ENCODE measurements at regions not wholly inside any gene's neighbourhood (a gene's known extent, or its start where the extent isn't known, plus 50 kb on each side); places are given as distances from the start of the nearest gene placed in this dataset.

DNA sequence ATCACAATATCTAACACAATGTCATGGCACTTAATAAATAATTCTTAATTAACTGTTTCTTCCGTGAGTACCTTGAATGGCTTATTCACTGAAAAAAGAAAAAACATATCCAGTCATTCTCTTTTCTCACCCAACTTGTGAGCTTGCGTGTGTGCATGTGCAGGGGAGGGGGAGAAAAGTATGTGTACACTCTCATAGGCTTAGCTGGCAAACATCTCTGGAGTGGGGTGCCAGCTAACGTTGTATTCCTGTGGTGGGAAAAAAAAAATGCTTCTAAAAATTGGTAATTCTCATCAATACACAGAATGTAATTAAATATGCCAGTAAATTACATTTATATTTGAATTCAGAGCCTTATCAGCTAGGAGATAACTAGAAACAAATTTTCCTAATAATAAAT is 291.9 kb upstream of the NOX3 start:
- H3K4me3 ChIP-seq (ENCODE audit: low read length), result no peak overlapping the region
- no peaks in the 10 kb centered on the region for H3K9me3 ChIP-seq (ENCODE audit: control insufficient read depth in 2 of 3, low read length in 3 of 3)
- no peaks in the 10 kb centered on the region for H3K4me1 Mint-ChIP-seq
- H3K27me3 Mint-ChIP-seq, result peaks cover 0 to 16% (median 10%) of the 10 kb centered on the region in 5 donors
- no peak for ATAC-seq
- no peaks in the 10 kb centered on the region for H3K4me1 ChIP-seq (ENCODE audit: control insufficient read depth in 2 of 2, insufficient read depth in 2 of 2, low read length in 2 of 2)
- CTCF ChIA-PET, result interaction anchor here (0.6 kb wide), 1 partner anchor 558 kb away, joined by 7 read pairs; no protein-coding TSS in a partner anchor
- POLR2A ChIA-PET, result no interaction called here
- no peaks in the 10 kb centered on the region for H3K36me3 ChIP-seq (ENCODE audit: control insufficient read depth in 2 of 3, insufficient read depth in 3 of 3, low read length in 3 of 3)
- H3K9me3 Mint-ChIP-seq, result peaks cover 0 to 15% (median 4%) of the 10 kb centered on the region in 11 donors
- H3K36me3 Mint-ChIP-seq, result peaks cover 0 to 4% (median 0%) of the 10 kb centered on the region in 5 donors
- DNase-seq, result no peak
- no peaks in the 10 kb centered on the region for H3K27me3 ChIP-seq (ENCODE audit: control insufficient read depth in 2 of 2, insufficient read depth in 2 of 2, low read length in 2 of 2)
- no peak overlapping the region for H3K4me3 Mint-ChIP-seq
- no peak overlapping the region for H3K27ac ChIP-seq (ENCODE audit: low read depth, low read length)
- no peak overlapping the region for H3K27ac Mint-ChIP-seq
- intact Hi-C loops (cut with micrococcal nuclease), result no loop called here

DNA sequence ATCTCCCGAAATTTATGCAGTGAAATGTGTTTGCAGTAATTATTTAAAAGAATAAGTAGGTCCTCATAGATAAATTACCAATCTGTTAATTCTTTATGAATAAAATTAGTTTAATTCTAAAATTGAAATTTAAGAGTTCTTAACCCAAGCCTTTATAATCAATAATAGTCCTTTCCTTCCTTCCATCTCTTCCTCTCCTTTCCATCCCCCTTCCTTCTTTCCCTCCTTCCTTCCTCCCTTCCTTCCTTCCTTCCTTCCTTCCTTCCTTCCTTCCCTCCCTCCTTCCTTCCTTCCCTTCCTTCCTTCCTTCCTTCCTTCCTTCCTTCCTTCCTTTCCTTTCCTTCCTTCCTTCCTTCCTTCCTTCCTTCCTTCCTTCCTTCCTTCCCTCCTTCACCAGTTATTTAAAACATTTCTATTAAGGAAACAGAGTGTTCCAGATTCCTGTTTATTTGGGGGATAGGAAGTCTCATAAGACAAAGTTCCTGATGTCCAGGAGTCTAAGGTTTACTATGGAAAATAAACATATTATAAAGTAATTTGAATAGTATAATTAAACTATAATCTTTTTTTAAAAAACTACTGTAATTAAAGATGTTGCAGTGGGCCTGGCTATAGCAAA is 285.3 kb upstream of the NOX3 start:
- Histone ChIP-seq H3K4me3 (ENCODE audit: low read length) (no peak overlapping the region), H3K36me3 (ENCODE audit: control insufficient read depth in 2 of 3, insufficient read depth in 3 of 3, low read length in 3 of 3) (no peaks in the 10 kb centered on the region), H3K9me3 (ENCODE audit: control insufficient read depth in 2 of 3, low read length in 3 of 3) (no peaks in the 10 kb centered on the region), H3K4me1 (ENCODE audit: control insufficient read depth in 2 of 2, insufficient read depth in 2 of 2, low read length in 2 of 2) (no peaks in the 10 kb centered on the region), H3K27ac (ENCODE audit: low read depth, low read length) (no peak overlapping the region), H3K27me3 (ENCODE audit: control insufficient read depth in 2 of 2, insufficient read depth in 2 of 2, low read length in 2 of 2) (no peaks in the 10 kb centered on the region)
- H3K4me3 Mint-ChIP-seq, result no peak overlapping the region
- H3K27ac Mint-ChIP-seq, result no peak overlapping the region
- POLR2A ChIA-PET, result no interaction called here
- no peak for ATAC-seq
- CTCF ChIA-PET, result no interaction called here
- no peak for DNase-seq
- H3K4me1 Mint-ChIP-seq, result no peaks in the 10 kb centered on the region
- no peaks in the 10 kb centered on the region for H3K36me3 Mint-ChIP-seq
- peaks cover 0 to 4% (median 0%) of the 10 kb centered on the region in 11 donors for H3K9me3 Mint-ChIP-seq
- intact Hi-C loops (cut with micrococcal nuclease), result no loop called here
- peaks cover 0 to 17% (median 4%) of the 10 kb centered on the region in 5 donors for H3K27me3 Mint-ChIP-seq

DNA sequence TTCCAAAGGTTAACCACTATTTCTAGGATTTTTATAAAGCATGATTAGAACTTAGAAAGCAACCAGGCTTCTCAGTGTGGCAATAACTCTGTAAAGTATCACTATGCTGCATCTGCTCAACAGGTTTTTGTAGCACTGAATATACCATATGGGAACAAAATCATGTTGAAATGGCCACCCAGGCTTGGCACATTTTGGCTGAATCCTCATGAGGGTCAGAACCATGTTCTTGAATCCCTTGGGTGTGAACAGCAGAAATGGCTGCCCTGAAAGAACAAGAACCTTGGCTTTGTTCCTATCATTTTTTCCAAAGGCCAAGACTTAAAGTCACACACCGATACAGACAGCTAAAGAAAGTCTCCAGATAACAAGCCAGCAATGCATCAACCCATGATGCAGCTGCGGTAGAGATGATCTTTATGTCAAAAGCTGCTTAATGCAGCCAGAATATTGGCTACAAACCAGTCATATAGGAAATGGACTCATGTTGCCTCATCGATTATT is 283.0 kb upstream of the NOX3 start:
- Mint-ChIP-seq H3K27me3 (peaks cover 0 to 20% (median 4%) of the 10 kb centered on the region in 5 donors), H3K9me3 (peaks cover 0 to 4% (median 0%) of the 10 kb centered on the region in 11 donors), H3K4me3 (no peak overlapping the region), H3K4me1 (no peaks in the 10 kb centered on the region), H3K36me3 (no peaks in the 10 kb centered on the region), H3K27ac (no peak overlapping the region)
- no peak for DNase-seq
- no peaks in the 10 kb centered on the region for H3K9me3 ChIP-seq (ENCODE audit: control insufficient read depth in 2 of 3, low read length in 3 of 3)
- no peak overlapping the region for H3K27ac ChIP-seq (ENCODE audit: low read depth, low read length)
- intact Hi-C loops (cut with micrococcal nuclease), result no loop called here
- no peaks in the 10 kb centered on the region for H3K4me1 ChIP-seq (ENCODE audit: control insufficient read depth in 2 of 2, insufficient read depth in 2 of 2, low read length in 2 of 2)
- no peak for ATAC-seq
- H3K36me3 ChIP-seq (ENCODE audit: control insufficient read depth in 2 of 3, insufficient read depth in 3 of 3, low read length in 3 of 3), result no peaks in the 10 kb centered on the region
- ChIA-PET POLR2A (no interaction called here), CTCF (no interaction called here)
- no peaks in the 10 kb centered on the region for H3K27me3 ChIP-seq (ENCODE audit: control insufficient read depth in 2 of 2, insufficient read depth in 2 of 2, low read length in 2 of 2)
- no peak overlapping the region for H3K4me3 ChIP-seq (ENCODE audit: low read length)

DNA sequence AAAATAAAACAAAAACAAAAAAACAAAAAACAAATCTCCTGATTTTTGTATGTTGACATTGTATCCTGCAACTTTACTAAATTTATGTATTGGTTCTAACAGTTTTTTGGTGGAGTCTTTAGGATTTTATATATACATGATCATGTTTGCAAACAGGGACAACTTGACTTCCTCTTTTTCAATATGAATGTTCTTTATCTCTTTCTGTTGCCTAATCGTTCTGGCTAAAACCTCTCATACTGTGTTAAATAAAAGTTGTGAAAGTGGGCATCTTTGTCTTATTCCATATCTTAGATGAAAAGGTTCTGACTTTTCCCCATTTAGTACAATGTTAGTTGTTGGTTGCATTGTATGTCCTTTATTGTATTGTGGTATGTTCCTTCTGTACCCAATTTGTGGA is 261.7 kb upstream of the NOX3 start:
- Histone ChIP-seq H3K4me1 (ENCODE audit: control insufficient read depth in 2 of 2, insufficient read depth in 2 of 2, low read length in 2 of 2) (no peaks in the 10 kb centered on the region), H3K4me3 (ENCODE audit: low read length) (no peak overlapping the region), H3K36me3 (ENCODE audit: control insufficient read depth in 2 of 3, insufficient read depth in 3 of 3, low read length in 3 of 3) (no peaks in the 10 kb centered on the region), H3K27me3 (ENCODE audit: control insufficient read depth in 2 of 2, insufficient read depth in 2 of 2, low read length in 2 of 2) (no peaks in the 10 kb centered on the region), H3K9me3 (ENCODE audit: control insufficient read depth in 2 of 3, low read length in 3 of 3) (no peaks in the 10 kb centered on the region), H3K27ac (ENCODE audit: low read depth, low read length) (no peak overlapping the region)
- POLR2A ChIA-PET, result no interaction called here
- peaks cover 0 to 17% (median 14%) of the 10 kb centered on the region in 5 donors for H3K27me3 Mint-ChIP-seq
- no peak overlapping the region for H3K4me3 Mint-ChIP-seq
- H3K4me1 Mint-ChIP-seq, result no peaks in the 10 kb centered on the region
- no peak overlapping the region for H3K27ac Mint-ChIP-seq
- intact Hi-C loops (cut with micrococcal nuclease), result no loop called here
- DNase-seq (no peak), ATAC-seq (no peak)
- CTCF ChIA-PET, result no interaction called here
- no peaks in the 10 kb centered on the region for H3K36me3 Mint-ChIP-seq
- peaks cover 0 to 4% (median 0%) of the 10 kb centered on the region in 11 donors for H3K9me3 Mint-ChIP-seq

DNA sequence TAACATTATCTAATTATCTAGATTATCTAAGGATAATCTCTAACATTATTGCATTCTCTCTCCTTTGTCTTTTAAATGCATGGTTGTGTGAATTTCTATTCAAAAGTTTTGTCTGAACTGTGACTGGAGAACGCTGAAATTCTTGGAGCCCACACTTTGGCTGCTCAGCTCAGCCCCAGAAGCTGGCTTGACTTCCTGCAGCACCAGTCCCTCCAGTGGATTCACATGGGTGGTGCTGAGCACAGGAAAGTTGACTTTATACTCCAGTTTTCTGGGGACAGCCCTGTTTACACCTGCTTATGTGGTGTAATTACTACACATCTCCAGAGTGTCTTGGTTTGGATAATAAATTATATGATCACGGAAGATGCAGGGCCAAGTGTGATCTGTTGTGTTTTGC is 255.1 kb upstream of the NOX3 start:
- H3K27me3 ChIP-seq (ENCODE audit: control insufficient read depth in 2 of 2, insufficient read depth in 2 of 2, low read length in 2 of 2), result no peaks in the 10 kb centered on the region

DNA sequence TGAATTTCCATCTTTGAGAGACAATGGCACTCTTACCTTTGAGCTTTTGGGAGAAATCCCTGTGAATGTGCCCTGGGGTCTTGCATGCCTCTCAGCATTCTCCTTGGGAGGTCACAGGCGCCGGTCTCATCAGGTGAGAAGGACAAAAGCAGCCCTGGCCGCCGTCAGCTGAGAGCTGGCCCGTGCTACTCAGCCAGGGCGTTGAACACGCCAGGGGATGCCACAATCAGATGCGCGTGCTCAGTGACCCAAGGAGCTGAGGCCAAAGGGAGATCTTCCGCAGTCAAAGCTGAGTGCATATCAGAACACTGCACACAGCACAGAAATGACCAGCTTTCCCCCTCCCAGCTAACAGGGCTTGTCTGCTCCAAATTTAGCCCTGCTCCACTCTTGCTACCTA is 253.6 kb upstream of the NOX3 start:
- H3K4me3 ChIP-seq (ENCODE audit: low read length), result no peak overlapping the region
- CTCF ChIA-PET, result no interaction called here
- no peaks in the 10 kb centered on the region for H3K36me3 ChIP-seq (ENCODE audit: control insufficient read depth in 2 of 3, insufficient read depth in 3 of 3, low read length in 3 of 3)

More for the DNA sequence above, 255.1 kb upstream of the NOX3 start:
- ATAC-seq (no peak), DNase-seq (no peak)
- H3K27ac ChIP-seq (ENCODE audit: low read depth, low read length), result no peak overlapping the region
- intact Hi-C loops (cut with micrococcal nuclease), result no loop called here
- H3K4me1 ChIP-seq (ENCODE audit: control insufficient read depth in 2 of 2, insufficient read depth in 2 of 2, low read length in 2 of 2), result no peaks in the 10 kb centered on the region
- no peaks in the 10 kb centered on the region for H3K36me3 ChIP-seq (ENCODE audit: control insufficient read depth in 2 of 3, insufficient read depth in 3 of 3, low read length in 3 of 3)
- H3K4me3 Mint-ChIP-seq, result no peak overlapping the region
- no peaks in the 10 kb centered on the region for H3K36me3 Mint-ChIP-seq
- H3K9me3 Mint-ChIP-seq, result no peaks in the 10 kb centered on the region
- H3K4me3 ChIP-seq (ENCODE audit: low read length), result no peak overlapping the region
- H3K27me3 Mint-ChIP-seq, result peaks cover 0 to 17% (median 5%) of the 10 kb centered on the region in 5 donors
- POLR2A ChIA-PET, result no interaction called here
- CTCF ChIA-PET, result no interaction called here
- H3K27ac Mint-ChIP-seq, result no peak overlapping the region
- H3K4me1 Mint-ChIP-seq, result no peaks in the 10 kb centered on the region
- H3K9me3 ChIP-seq (ENCODE audit: control insufficient read depth in 2 of 3, low read length in 3 of 3), result no peaks in the 10 kb centered on the region

DNA sequence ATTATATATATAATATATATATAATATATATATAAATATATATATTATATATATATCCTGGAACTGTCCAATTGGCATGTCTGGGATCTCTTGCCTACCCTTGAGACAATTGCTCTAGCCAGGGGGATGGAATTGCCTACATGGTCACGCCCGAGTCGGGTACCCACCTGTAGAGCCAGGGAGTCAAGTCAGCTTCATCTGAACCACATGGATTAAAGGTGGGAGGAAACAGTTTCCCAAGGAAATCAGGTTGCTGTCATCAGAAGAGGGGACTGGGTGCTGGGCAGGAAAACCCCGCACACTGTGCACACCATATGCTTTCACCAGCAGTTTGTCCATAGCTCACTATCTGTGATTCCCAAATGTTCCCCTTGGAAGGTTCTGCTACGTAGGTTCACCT is 252.5 kb upstream of the NOX3 start:
- H3K4me1 Mint-ChIP-seq, result no peaks in the 10 kb centered on the region
- no peaks in the 10 kb centered on the region for H3K27me3 ChIP-seq (ENCODE audit: control insufficient read depth in 2 of 2, insufficient read depth in 2 of 2, low read length in 2 of 2)
- H3K9me3 Mint-ChIP-seq, result no peaks in the 10 kb centered on the region
- no peaks in the 10 kb centered on the region for H3K36me3 ChIP-seq (ENCODE audit: control insufficient read depth in 2 of 3, insufficient read depth in 3 of 3, low read length in 3 of 3)
- no peaks in the 10 kb centered on the region for H3K9me3 ChIP-seq (ENCODE audit: control insufficient read depth in 2 of 3, low read length in 3 of 3)
- H3K27ac ChIP-seq (ENCODE audit: low read depth, low read length), result no peak overlapping the region
- CTCF ChIA-PET, result no interaction called here
- ATAC-seq, result no peak
- no peak overlapping the region for H3K4me3 ChIP-seq (ENCODE audit: low read length)
- H3K4me1 ChIP-seq (ENCODE audit: control insufficient read depth in 2 of 2, insufficient read depth in 2 of 2, low read length in 2 of 2), result no peaks in the 10 kb centered on the region
- H3K4me3 Mint-ChIP-seq, result no peak overlapping the region
- POLR2A ChIA-PET, result no interaction called here
- no peak for DNase-seq
- H3K27me3 Mint-ChIP-seq, result peaks cover 0 to 20% (median 4%) of the 10 kb centered on the region in 5 donors
- H3K36me3 Mint-ChIP-seq, result no peaks in the 10 kb centered on the region
- intact Hi-C loops (cut with micrococcal nuclease), result no loop called here
- no peak overlapping the region for H3K27ac Mint-ChIP-seq

More for the DNA sequence above, 253.6 kb upstream of the NOX3 start:
- no peak overlapping the region for H3K27ac ChIP-seq (ENCODE audit: low read depth, low read length)
- Mint-ChIP-seq H3K36me3 (no peaks in the 10 kb centered on the region), H3K27ac (no peak overlapping the region), H3K4me1 (no peaks in the 10 kb centered on the region), H3K9me3 (no peaks in the 10 kb centered on the region), H3K4me3 (no peak overlapping the region), H3K27me3 (peaks cover 0 to 14% (median 5%) of the 10 kb centered on the region in 5 donors)
- ATAC-seq (no peak), DNase-seq (no peak)
- intact Hi-C loops (cut with micrococcal nuclease), result no loop called here
- POLR2A ChIA-PET, result no interaction called here
- no peaks in the 10 kb centered on the region for H3K9me3 ChIP-seq (ENCODE audit: control insufficient read depth in 2 of 3, low read length in 3 of 3)
- H3K27me3 ChIP-seq (ENCODE audit: control insufficient read depth in 2 of 2, insufficient read depth in 2 of 2, low read length in 2 of 2), result no peaks in the 10 kb centered on the region
- H3K4me1 ChIP-seq (ENCODE audit: control insufficient read depth in 2 of 2, insufficient read depth in 2 of 2, low read length in 2 of 2), result no peaks in the 10 kb centered on the region

Measured in naive thymus-derived CD4-positive, alpha-beta T cell (primary cell).